ENCODE measurements at regions not wholly inside any gene's neighbourhood (a gene's known extent, or its start where the extent isn't known, plus 50 kb on each side); places are given as distances from the start of the nearest gene placed in this dataset.

GRCh38 chr18:67451960-67452359 is 64.6 kb downstream of the DSEL start:
- H3K9me3 ChIP-seq (ENCODE audit: insufficient read depth in 2 of 2, low read depth in 1 of 2, low read length in 1 of 2): no peaks in the 10 kb centered on the region
- H2BK5ac ChIP-seq (ENCODE audit: low read depth, low read length): no peak overlapping the region
- no peak overlapping the region for H2AFZ ChIP-seq (ENCODE audit: low read length)
- 88% methylated on average over 2 of the region's 2 CpGs; no CpG with 5 or more reads in 1 of the 2 experiments for WGBS, 2 experiments (ENCODE audit: extremely low coverage in 1 of 2, insufficient coverage in 1 of 2, insufficient read length in 1 of 2, insufficient replicate concordance in 2 of 2, low coverage in 1 of 2, low lambda C conversion rate in 2 of 2, missing lambda C conversion rate in 1 of 2)
- H3K79me2 ChIP-seq (ENCODE audit: control insufficient read depth in 1 of 2, insufficient read depth in 2 of 2, low read length in 2 of 2): no peaks in the 10 kb centered on the region
- POLR2A ChIA-PET (ENCODE audit: partially characterized antibody): no interaction called here
- no peaks in the 10 kb centered on the region for H3K79me1 ChIP-seq (ENCODE audit: low read depth, low read length)
- TF ChIP-seq HDAC2 (IDR thresholded peaks at IDR 0.05; ENCODE audit: borderline replicate concordance in 1 of 2, low read depth in 2 of 2, low read length in 2 of 2) (no peak), GABPA (IDR thresholded peaks at IDR 0.05; ENCODE audit: borderline replicate concordance, insufficient read depth, low read length) (no peak), RAD21 (IDR thresholded peaks at IDR 0.05 in 1 of 2, conservative IDR thresholded peaks at IDR 0.05 in 1 of 2; ENCODE audit: low read depth in 2 of 2, low read length in 2 of 2) (no peak), SAP30 (IDR thresholded peaks at IDR 0.05; ENCODE audit: insufficient read depth, insufficient replicate concordance, low read length) (no peak), RFX5 (IDR thresholded peaks at IDR 0.05; ENCODE audit: borderline replicate concordance, low read depth, low read length) (no peak), HDAC6 (IDR thresholded peaks at IDR 0.05; ENCODE audit: low read depth, low read length) (no peak)
- H3K14ac ChIP-seq (ENCODE audit: insufficient read length): no peak overlapping the region
- no peak overlapping the region for H4K91ac ChIP-seq (replicated peaks; ENCODE audit: insufficient read length, low read length)
- H3K4me1 ChIP-seq (replicated peaks in 1 of 4; ENCODE audit: control insufficient read depth in 3 of 4, insufficient read depth in 4 of 4, low read length in 3 of 4): peaks cover 0 to 3% (median 0%) of the 10 kb centered on the region in 4 experiments; a peak in 1 of 7 replicates
- H3K23ac ChIP-seq (ENCODE audit: insufficient read length): no peak overlapping the region
- CTCF ChIA-PET (ENCODE audit: partially characterized antibody): no interaction called here
- H3K27ac ChIP-seq (ENCODE audit: low read depth, low read length): no peak overlapping the region
- no peak overlapping the region for H4K8ac ChIP-seq (ENCODE audit: extremely low read depth, insufficient read depth, low read length)
- no peak overlapping the region for H3K18ac ChIP-seq (ENCODE audit: extremely low read depth, low read length)
- no peak overlapping the region for H3K4me3 ChIP-seq (ENCODE audit: extremely low read depth in 1 of 4, insufficient read depth in 2 of 4, low read depth in 3 of 4, low read length in 4 of 4)
- no peaks in the 10 kb centered on the region for H4K20me1 ChIP-seq (replicated peaks in 1 of 2; ENCODE audit: control insufficient read depth in 1 of 2, insufficient read depth in 2 of 2, low read length in 2 of 2)
- no peak overlapping the region for H3K4me2 ChIP-seq (ENCODE audit: insufficient read depth in 1 of 2, low read depth in 2 of 2, low read length in 2 of 2)
- H4K5ac ChIP-seq (ENCODE audit: insufficient read length, low read depth, low read length): no peak overlapping the region
- no peak overlapping the region for H2BK20ac ChIP-seq (ENCODE audit: low read length)
- H3K36me3 ChIP-seq (ENCODE audit: control insufficient read depth in 2 of 4, insufficient read depth in 4 of 4, low read length in 3 of 4): no peaks in the 10 kb centered on the region
- no peak overlapping the region for H3K56ac ChIP-seq (replicated peaks; ENCODE audit: insufficient read length, low read depth, low read length)
- H2AK5ac ChIP-seq (ENCODE audit: low read depth, low read length): no peak overlapping the region
- no peak overlapping the region for H2BK12ac ChIP-seq (ENCODE audit: low read depth, low read length)
- no peak overlapping the region for H2BK15ac ChIP-seq (ENCODE audit: low read length)
- no peaks in the 10 kb centered on the region for H3K23me2 ChIP-seq (ENCODE audit: low read depth, low read length)
- no peak for FAIRE-seq
- no peak overlapping the region for H3K9ac ChIP-seq (replicated peaks in 1 of 4; ENCODE audit: extremely low read depth in 1 of 4, low read depth in 3 of 4, low read length in 3 of 4)
- no peak overlapping the region for H3K4ac ChIP-seq (replicated peaks; ENCODE audit: insufficient read length, low read depth, low read length)
- H2BK120ac ChIP-seq (replicated peaks; ENCODE audit: low read depth, low read length): no peak overlapping the region
- no peaks in the 10 kb centered on the region for H3K27me3 ChIP-seq (replicated peaks in 1 of 4; ENCODE audit: control insufficient read depth in 3 of 4, extremely low read depth in 1 of 4, insufficient read depth in 3 of 4, low read length in 3 of 4)
- DNase-seq (ENCODE audit: low read depth in 1 of 2, low spot score in 2 of 2): no peak

Measured in H1 (cell line).